Colonic mucosa (tissue), 4 donors: ENCODE measurements at regions not wholly inside any gene's neighbourhood (a gene's known extent, or its start where the extent isn't known, plus 50 kb on each side); places are given as distances from the start of the nearest gene placed in this dataset.

ENCODE experiments used
- DNase-seq: peaks from one replicate; pipeline ENCODE4 v3.0.0-alpha.2; 2020
- H3K27ac ChIP-seq: fragments of 200-600 bp; one replicate; pipeline ENCODE4 v1.8.0; 2021
- H3K27me3 ChIP-seq: fragments of 200-600 bp; one replicate; pipeline ENCODE4 v1.8.0; 2021
- H3K36me3 ChIP-seq: fragments of 200-600 bp; one replicate; pipeline ENCODE4 v1.8.0; 2021
- H3K4me1 ChIP-seq: fragments of 200-600 bp; one replicate; pipeline ENCODE4 v1.8.0; 2021; ENCODE audit warnings: mild to moderate bottlenecking
- H3K4me3 ChIP-seq: fragments of 200-600 bp; one replicate; pipeline ENCODE4 v1.8.0; 2021
- H3K9ac ChIP-seq, 2 donors: one replicate each; pipeline ENCODE4 v1.7.0; 2013; ENCODE audit warnings: control low read depth in 2 of 2, low read depth in 2 of 2, low read length in 2 of 2
- H3K9me3 ChIP-seq: fragments of 200-600 bp; one replicate; pipeline ENCODE4 v1.8.0; 2021
- CTCF ChIP-seq: fragments of 200-600 bp; IDR thresholded peaks from one replicate; pipeline ENCODE4 v1.8.0; 2022; ENCODE audit warnings: antibody characterized with exemption, mild to moderate bottlenecking
- intact Hi-C: fragments of 100-400 bp; cut with DNase I; formaldehyde crosslinking; loops from one replicate; pipeline ENCODE4 v1.14.1; 2022
- donor health status: healthy.
- donor health status: DM: no; HTN: no; CAD: no.
- donor health status: DM: no; HTN: no; CAD: no.

- no peaks in the 10 kb centered on the region for H3K27me3 ChIP-seq
- DNase-seq, result no peak
- no peaks in the 10 kb centered on the region for H3K9me3 ChIP-seq
- TF ChIP-seq CTCF, result no peak
- no peak overlapping the region for H3K9ac ChIP-seq
- no peak overlapping the region for H3K27ac ChIP-seq
- H3K4me1 ChIP-seq, result no peaks in the 10 kb centered on the region
- intact Hi-C loops, result no loop called here
- no peaks in the 10 kb centered on the region for H3K36me3 ChIP-seq
- H3K4me3 ChIP-seq, result no peak overlapping the region
Measured at GRCh38 chr1:90443354-90443753, 273.7 kb downstream of the BARHL2 start.

GRCh38 chr1:90435351-90435750 is 281.8 kb downstream of the BARHL2 start:
- no peak overlapping the region for H3K4me3 ChIP-seq
- no peak for TF ChIP-seq CTCF
- intact Hi-C loops, result no loop called here

GRCh38 chr1:90434460-90434859 is 282.6 kb downstream of the BARHL2 start:
- no peak overlapping the region for H3K27ac ChIP-seq
- TF ChIP-seq CTCF, result no peak

More at GRCh38 chr1:90435351-90435750, 281.8 kb downstream of the BARHL2 start:
- no peak for DNase-seq
- no peaks in the 10 kb centered on the region for H3K4me1 ChIP-seq
- no peak overlapping the region for H3K27ac ChIP-seq
- no peaks in the 10 kb centered on the region for H3K9me3 ChIP-seq
- H3K27me3 ChIP-seq, result no peaks in the 10 kb centered on the region
- H3K9ac ChIP-seq, result no peak overlapping the region
- no peaks in the 10 kb centered on the region for H3K36me3 ChIP-seq

DNA sequence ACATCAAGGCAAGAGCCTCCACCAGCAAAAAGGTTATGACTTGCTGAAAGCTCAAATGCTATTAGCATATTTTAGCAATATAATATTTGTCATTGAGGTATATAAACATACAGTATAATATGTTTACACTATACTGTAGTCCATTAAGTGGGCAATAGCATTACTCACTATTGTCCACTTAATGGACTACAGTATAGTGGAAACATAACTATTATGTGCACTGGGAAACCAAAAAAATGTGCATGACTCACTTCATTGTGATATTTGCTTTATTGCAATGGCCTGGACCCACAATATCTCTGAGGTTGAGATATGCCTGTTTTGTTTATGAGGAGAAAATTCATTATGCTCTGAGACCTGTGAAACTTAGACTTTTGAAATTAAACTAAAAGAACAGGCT is 300.0 kb downstream of the BARHL2 start:
- no peak for TF ChIP-seq CTCF
- Histone ChIP-seq H3K9ac (no peak overlapping the region), H3K9me3 (no peaks in the 10 kb centered on the region), H3K36me3 (no peaks in the 10 kb centered on the region), H3K27me3 (no peaks in the 10 kb centered on the region), H3K4me1 (no peaks in the 10 kb centered on the region), H3K4me3 (no peak overlapping the region), H3K27ac (no peak overlapping the region)
- intact Hi-C loops, result no loop called here
- no peak for DNase-seq

More at GRCh38 chr1:90434460-90434859, 282.6 kb downstream of the BARHL2 start:
- no peak overlapping the region for H3K4me3 ChIP-seq
- no peak for DNase-seq
- H3K27me3 ChIP-seq, result no peaks in the 10 kb centered on the region
- no peaks in the 10 kb centered on the region for H3K4me1 ChIP-seq
- no peak overlapping the region for H3K9ac ChIP-seq
- no peaks in the 10 kb centered on the region for H3K9me3 ChIP-seq
- intact Hi-C loops, result no loop called here
- H3K36me3 ChIP-seq, result no peaks in the 10 kb centered on the region

DNA sequence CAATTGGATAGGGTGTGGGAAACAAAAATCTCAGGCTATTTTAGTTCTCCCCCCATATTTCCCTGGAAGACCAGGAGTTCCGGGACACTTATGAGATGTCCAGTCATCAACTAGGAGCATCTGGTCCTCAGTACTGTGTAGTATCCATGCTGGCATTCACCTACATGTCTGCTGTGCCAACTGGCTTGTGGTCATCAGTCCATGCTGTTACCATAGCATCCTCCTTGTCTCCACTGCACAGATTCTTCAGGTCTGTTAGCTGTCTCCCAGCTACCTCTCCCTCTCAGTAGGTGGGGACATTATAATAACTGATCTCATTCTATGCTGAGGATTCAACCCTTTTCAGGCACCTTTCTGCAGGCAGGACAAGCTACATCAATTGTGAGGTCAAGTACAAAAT is 302.9 kb downstream of the BARHL2 start:
- Histone ChIP-seq H3K4me3 (no peak overlapping the region), H3K9me3 (no peaks in the 10 kb centered on the region), H3K9ac (no peak overlapping the region), H3K27ac (no peak overlapping the region), H3K4me1 (no peaks in the 10 kb centered on the region), H3K27me3 (no peaks in the 10 kb centered on the region), H3K36me3 (no peaks in the 10 kb centered on the region)
- no peak for TF ChIP-seq CTCF
- intact Hi-C loops, result no loop called here
- no peak for DNase-seq

- no peak for TF ChIP-seq CTCF
- intact Hi-C loops, result no loop called here
- Histone ChIP-seq H3K27ac (no peak overlapping the region), H3K9me3 (no peaks in the 10 kb centered on the region), H3K36me3 (no peaks in the 10 kb centered on the region), H3K9ac (no peak overlapping the region), H3K4me1 (no peaks in the 10 kb centered on the region), H3K4me3 (no peak overlapping the region), H3K27me3 (no peaks in the 10 kb centered on the region)
- DNase-seq, result no peak
Measured at GRCh38 chr1:90413519-90413918, 303.6 kb downstream of the BARHL2 start.
